Type B pancreatic cell (in vitro differentiated cells): ENCODE measurements at regions not wholly inside any gene's neighbourhood (a gene's known extent, or its start where the extent isn't known, plus 50 kb on each side); places are given as distances from the start of the nearest gene placed in this dataset.

Experiments used
- DNase-seq: peaks from one replicate; pipeline ENCODE4 v3.0.0; 2021; ENCODE audit warnings: mixed read lengths; ENCODE audit not compliant: unreplicated experiment; ENCODE audit errors: extremely low spot score
- H3K27ac Mint-ChIP-seq: 2 replicates; pipeline ENCODE4 v1.8.0; 2021; ENCODE audit warnings: mild to moderate bottlenecking, mixed read lengths
- H3K27me3 Mint-ChIP-seq: 2 replicates; pipeline ENCODE4 v1.8.0; 2021; ENCODE audit warnings: mixed read lengths
- H3K36me3 Mint-ChIP-seq: 2 replicates; pipeline ENCODE4 v1.8.0; 2021; ENCODE audit warnings: mixed read lengths
- H3K4me1 Mint-ChIP-seq: one replicate; pipeline ENCODE4 v1.8.0; 2021; ENCODE audit warnings: mixed read lengths; ENCODE audit not compliant: unreplicated experiment
- H3K4me3 Mint-ChIP-seq: 2 replicates; pipeline ENCODE4 v1.8.0; 2021; ENCODE audit warnings: mild to moderate bottlenecking, mixed read lengths
- H3K9me3 Mint-ChIP-seq: 2 replicates; pipeline ENCODE4 v1.8.0; 2021; ENCODE audit warnings: mixed read lengths
- CTCF ChIP-seq: fragments of 200-600 bp; sonication (generic); conservative IDR thresholded peaks from 2 replicates; pipeline ENCODE4 v1.5.0; 2021; ENCODE audit warnings: antibody characterized with exemption, mild to moderate bottlenecking

DNA sequence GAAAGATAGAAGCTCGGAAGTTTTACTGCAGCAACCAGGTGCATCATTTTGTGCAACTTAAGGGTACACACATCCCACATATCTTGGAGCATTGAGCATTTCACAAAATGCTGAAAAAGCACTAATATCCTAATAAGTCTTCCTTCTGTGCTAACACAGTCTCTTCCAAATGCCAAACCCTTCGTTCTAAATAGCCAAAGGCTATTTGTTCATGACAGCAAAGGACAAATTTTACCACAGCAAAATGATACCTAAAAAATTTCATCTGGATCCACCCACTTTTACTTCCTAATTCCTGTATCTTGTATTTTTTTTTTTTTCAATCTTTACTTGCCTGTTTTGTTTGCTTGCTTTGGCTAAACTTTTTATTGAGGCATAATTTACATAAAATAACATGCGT lies 435.0 kb downstream of the RND3 start:
- H3K36me3 Mint-ChIP-seq: no peaks in the 10 kb centered on the region
- no peak for DNase-seq
- H3K27ac Mint-ChIP-seq: no peak overlapping the region
- no peaks in the 10 kb centered on the region for H3K9me3 Mint-ChIP-seq
- TF ChIP-seq CTCF: no peak
- no peaks in the 10 kb centered on the region for H3K27me3 Mint-ChIP-seq
- H3K4me3 Mint-ChIP-seq: no peak overlapping the region
- H3K4me1 Mint-ChIP-seq: peaks cover 13% of the 10 kb centered on the region

DNA sequence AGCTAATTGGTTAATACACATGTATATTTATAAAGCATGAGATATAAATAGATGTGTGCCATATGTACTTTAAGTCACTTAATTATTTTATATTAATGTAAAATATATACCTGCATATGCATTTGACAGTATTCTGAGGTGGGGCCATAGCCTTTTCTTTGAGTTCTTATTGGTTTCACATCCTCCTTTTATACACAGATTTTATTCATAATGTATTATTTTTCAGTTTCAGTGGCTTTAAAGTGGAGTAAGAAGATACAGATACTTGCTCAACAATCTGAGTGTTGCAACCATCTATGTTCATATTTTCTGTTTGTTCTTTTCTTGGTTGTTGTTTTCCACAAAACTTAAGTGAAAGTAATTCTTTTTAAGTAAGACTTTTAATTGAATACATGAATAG lies 436.5 kb downstream of the RND3 start:
- Mint-ChIP-seq H3K4me3 (no peak overlapping the region), H3K27ac (no peak overlapping the region), H3K9me3 (no peaks in the 10 kb centered on the region), H3K4me1 (peaks cover 23% of the 10 kb centered on the region), H3K27me3 (no peaks in the 10 kb centered on the region), H3K36me3 (no peaks in the 10 kb centered on the region)
- TF ChIP-seq CTCF: no peak
- DNase-seq: no peak

DNA sequence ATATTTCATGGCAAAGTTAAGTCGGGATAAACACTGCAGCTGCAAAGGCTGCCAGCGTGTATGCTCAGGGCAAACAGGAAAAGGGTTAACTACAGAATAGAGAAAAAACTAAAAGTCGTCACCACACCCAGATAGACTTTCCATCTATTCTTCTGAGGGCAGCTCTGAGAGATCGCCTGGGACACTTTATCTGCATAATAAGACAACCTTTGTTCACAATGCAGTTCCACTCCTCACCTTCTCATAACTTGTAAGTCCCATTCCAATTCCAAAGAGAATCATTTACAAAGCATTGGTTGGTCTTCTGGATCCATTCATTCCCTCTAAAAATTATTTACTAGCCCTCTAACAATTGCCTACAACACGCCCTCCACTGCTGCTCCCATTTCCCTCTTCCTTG lies 437.4 kb downstream of the RND3 start:
- TF ChIP-seq CTCF: no peak
- no peak for DNase-seq
- Mint-ChIP-seq H3K27ac (no peak overlapping the region), H3K9me3 (no peaks in the 10 kb centered on the region), H3K4me1 (peaks cover 27% of the 10 kb centered on the region), H3K27me3 (no peaks in the 10 kb centered on the region), H3K36me3 (no peaks in the 10 kb centered on the region), H3K4me3 (no peak overlapping the region)

- Mint-ChIP-seq H3K4me1 (peaks cover 25% of the 10 kb centered on the region), H3K4me3 (no peak overlapping the region), H3K9me3 (no peaks in the 10 kb centered on the region), H3K27ac (no peak overlapping the region), H3K36me3 (no peaks in the 10 kb centered on the region), H3K27me3 (no peaks in the 10 kb centered on the region)
- TF ChIP-seq CTCF: no peak
- DNase-seq: no peak
Measured at GRCh38 chr2:150047620-150048222, 439.7 kb downstream of the RND3 start.

DNA sequence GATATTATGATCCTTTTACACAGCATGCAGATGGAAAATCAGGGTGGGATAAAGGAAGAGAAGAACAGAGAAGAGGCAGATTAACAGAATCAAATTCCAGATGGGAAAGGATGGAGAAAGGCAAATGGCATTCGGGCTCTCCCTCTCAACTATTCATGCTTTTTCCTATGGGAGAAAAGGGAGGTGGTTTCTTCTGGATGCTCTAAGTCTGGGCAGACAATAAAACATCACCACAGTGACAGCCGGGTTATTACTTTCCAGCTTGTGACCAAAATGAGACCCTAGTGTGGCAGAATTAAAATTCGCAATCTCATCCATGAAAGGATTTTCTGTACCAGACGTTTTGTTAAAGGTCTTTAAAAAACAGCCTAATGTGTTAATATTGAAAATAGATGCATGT lies 440.7 kb downstream of the RND3 start:
- DNase-seq: no peak
- H3K4me1 Mint-ChIP-seq: peaks cover 27% of the 10 kb centered on the region
- H3K9me3 Mint-ChIP-seq: no peaks in the 10 kb centered on the region
- no peak overlapping the region for H3K4me3 Mint-ChIP-seq
- H3K36me3 Mint-ChIP-seq: no peaks in the 10 kb centered on the region
- no peak for TF ChIP-seq CTCF
- no peaks in the 10 kb centered on the region for H3K27me3 Mint-ChIP-seq
- peak overlapping the region; percentile 0 for H3K27ac Mint-ChIP-seq

GRCh38 chr2:150046211-150046610 lies 441.3 kb downstream of the RND3 start:
- no peak for DNase-seq
- H3K36me3 Mint-ChIP-seq: no peaks in the 10 kb centered on the region
- no peak overlapping the region for H3K4me3 Mint-ChIP-seq
- H3K9me3 Mint-ChIP-seq: no peaks in the 10 kb centered on the region
- H3K27ac Mint-ChIP-seq: peak overlapping the region; percentile 0
- no peaks in the 10 kb centered on the region for H3K27me3 Mint-ChIP-seq
- TF ChIP-seq CTCF: no peak
- peaks cover 32% of the 10 kb centered on the region for H3K4me1 Mint-ChIP-seq
